Esophagus (tissue), 2 donors: ENCODE measurements at regions not wholly inside any gene's neighbourhood (a gene's known extent, or its start where the extent isn't known, plus 50 kb on each side); places are given as distances from the start of the nearest gene placed in this dataset.
"Not testable (repeated sequence)": the region's sequence is repeated elsewhere in the genome, so short reads cannot be mapped to it uniquely, and the experiment has no call there.

Experiments
- H3K27ac ChIP-seq, 2 donors: one replicate each; pipeline ENCODE4 v1.5.1; 2013; ENCODE audit warnings: low read depth in 2 of 2, mild to moderate bottlenecking in 2 of 2, inconsistent platforms in 1 of 2, low read length in 1 of 2, moderate library complexity in 1 of 2
- H3K27me3 ChIP-seq, 2 donors: one replicate each; pipeline ENCODE4 v1.6.1; 2013; ENCODE audit warnings: low read length in 2 of 2, control low read depth in 1 of 2, mild to moderate bottlenecking in 1 of 2; ENCODE audit not compliant: insufficient read depth in 2 of 2, control insufficient read depth in 1 of 2
- H3K36me3 ChIP-seq, 2 donors: one replicate each; pipeline ENCODE4 v1.6.1; 2013; ENCODE audit warnings: low read length in 1 of 2; ENCODE audit not compliant: control insufficient read depth in 2 of 2, insufficient read depth in 2 of 2
- H3K4me1 ChIP-seq, 2 donors: one replicate each; pipeline ENCODE4 v1.6.1; 2013; ENCODE audit warnings: low read length in 1 of 2; ENCODE audit not compliant: control insufficient read depth in 2 of 2, insufficient read depth in 2 of 2
- H3K4me3 ChIP-seq, 2 donors: one replicate each; pipeline ENCODE4 v1.5.1; 2013; ENCODE audit warnings: low read length in 2 of 2, mild to moderate bottlenecking in 2 of 2, low read depth in 1 of 2, moderate library complexity in 1 of 2
- H3K9me3 ChIP-seq, 2 donors: one replicate each; pipeline ENCODE4 v1.6.1; 2013; ENCODE audit warnings: mild to moderate bottlenecking in 2 of 2, low read depth in 1 of 2, low read length in 1 of 2, moderate library complexity in 1 of 2; ENCODE audit not compliant: control insufficient read depth in 2 of 2, insufficient read depth in 1 of 2
- WGBS, 2 donors: extraction: QIAGEN DNeasy Blood & Tissue Kit; methylation state at CpG; one replicate each; pipeline ENCODE4 v1.1.7; 2013; 5-methylcytosine and 5-hydroxymethylcytosine counted together
- donor health status: healthy with polysubstance abuse.
- donor health status: Bipolar disorder and iron deficiency.

GRCh38 chr16:86858501-86858900, 280.2 kb downstream of the FOXL1 start:
- H3K36me3 ChIP-seq = no peaks in the 10 kb centered on the region
- no peak overlapping the region for H3K27ac ChIP-seq
- no peaks in the 10 kb centered on the region for H3K4me1 ChIP-seq
- H3K27me3 ChIP-seq = no peaks in the 10 kb centered on the region
- no peaks in the 10 kb centered on the region for H3K9me3 ChIP-seq
- 63 to 69% methylated on average over 10 of the region's 10 CpGs for WGBS, 2 donors
- H3K4me3 ChIP-seq = no peak overlapping the region

- not testable (repeated sequence) for H3K27me3 ChIP-seq, H3K36me3 ChIP-seq, H3K27ac ChIP-seq, H3K4me1 ChIP-seq, H3K4me3 ChIP-seq, H3K9me3 ChIP-seq
- WGBS, 2 donors = 95 to 97% methylated on average over 7 of the region's 7 CpGs
Observed at GRCh38 chr16:86861270-86861858, 283.0 kb downstream of the FOXL1 start.

GRCh38 chr16:86862595-86863280, 284.4 kb downstream of the FOXL1 start:
- 36 to 42% methylated on average over 14 of the region's 14 CpGs for WGBS, 2 donors
- H3K4me1 ChIP-seq = peaks cover 0 to 2% of the 10 kb centered on the region in 2 donors
- no peaks in the 10 kb centered on the region for H3K36me3 ChIP-seq
- H3K4me3 ChIP-seq = no peak overlapping the region
- H3K27ac ChIP-seq = no peak overlapping the region
- H3K9me3 ChIP-seq = no peaks in the 10 kb centered on the region
- no peaks in the 10 kb centered on the region for H3K27me3 ChIP-seq

- H3K27ac ChIP-seq = no peak overlapping the region
- H3K9me3 ChIP-seq = no peaks in the 10 kb centered on the region
- H3K27me3 ChIP-seq = no peaks in the 10 kb centered on the region
- no peak overlapping the region for H3K4me3 ChIP-seq
- H3K36me3 ChIP-seq = no peaks in the 10 kb centered on the region
- 83 to 92% methylated on average over 7 of the region's 7 CpGs for WGBS, 2 donors
- H3K4me1 ChIP-seq = peaks cover 0 to 2% of the 10 kb centered on the region in 2 donors
Observed at GRCh38 chr16:86863609-86864008, 285.3 kb downstream of the FOXL1 start.

- H3K27ac ChIP-seq = no peak overlapping the region
- 88 to 93% methylated on average over 6 of the region's 6 CpGs for WGBS, 2 donors
- H3K4me1 ChIP-seq = peaks cover 0 to 2% of the 10 kb centered on the region in 2 donors
- H3K36me3 ChIP-seq = no peaks in the 10 kb centered on the region
- H3K4me3 ChIP-seq = no peak overlapping the region
- peaks cover 0 to 3% of the 10 kb centered on the region in 2 donors for H3K27me3 ChIP-seq
- no peaks in the 10 kb centered on the region for H3K9me3 ChIP-seq
Observed at GRCh38 chr16:86864586-86864985, 286.2 kb downstream of the FOXL1 start.

- H3K27ac ChIP-seq = no peak overlapping the region
- peaks cover 0 to 2% of the 10 kb centered on the region in 2 donors for H3K4me1 ChIP-seq
Observed at GRCh38 chr16:86865851-86866662, 287.7 kb downstream of the FOXL1 start.

GRCh38 chr16:86866986-86867722, 288.8 kb downstream of the FOXL1 start:
- H3K36me3 ChIP-seq = no peaks in the 10 kb centered on the region
- 90 to 92% methylated on average over 6 of the region's 6 CpGs for WGBS, 2 donors
- peaks cover 0 to 3% of the 10 kb centered on the region in 2 donors for H3K27me3 ChIP-seq
- H3K27ac ChIP-seq = no peak overlapping the region
- H3K4me3 ChIP-seq = no peak overlapping the region
- H3K9me3 ChIP-seq = no peaks in the 10 kb centered on the region
- peaks cover 0 to 2% of the 10 kb centered on the region in 2 donors for H3K4me1 ChIP-seq

More at GRCh38 chr16:86865851-86866662, 287.7 kb downstream of the FOXL1 start:
- H3K9me3 ChIP-seq = no peaks in the 10 kb centered on the region
- no peaks in the 10 kb centered on the region for H3K36me3 ChIP-seq
- 40 to 47% methylated on average over 23 of the region's 23 CpGs for WGBS, 2 donors
- peaks cover 0 to 3% of the 10 kb centered on the region in 2 donors for H3K27me3 ChIP-seq
- no peak overlapping the region for H3K4me3 ChIP-seq

GRCh38 chr16:86868070-86868469, 289.7 kb downstream of the FOXL1 start:
- Histone ChIP-seq H3K4me1 (peaks cover 0 to 4% of the 10 kb centered on the region in 2 donors), H3K9me3 (peaks cover 0 to 3% of the 10 kb centered on the region in 2 donors), H3K27me3 (peaks cover 0 to 3% of the 10 kb centered on the region in 2 donors), H3K36me3 (no peaks in the 10 kb centered on the region), H3K4me3 (no peak overlapping the region), H3K27ac (no peak overlapping the region)
- WGBS, 2 donors = 72 to 77% methylated on average over 12 of the region's 12 CpGs

GRCh38 chr16:86868786-86869185, 290.4 kb downstream of the FOXL1 start:
- Histone ChIP-seq H3K9me3 (peaks cover 0 to 4% of the 10 kb centered on the region in 2 donors), H3K4me3 (no peak overlapping the region), H3K4me1 (peaks cover 0 to 4% of the 10 kb centered on the region in 2 donors), H3K27ac (no peak overlapping the region), H3K36me3 (no peaks in the 10 kb centered on the region), H3K27me3 (peaks cover 0 to 3% of the 10 kb centered on the region in 2 donors)
- WGBS, 2 donors = 69 to 72% methylated on average over 11 of the region's 11 CpGs
